Endodermal cell (in vitro differentiated cells): ENCODE measurements at regions not wholly inside any gene's neighbourhood (a gene's known extent, or its start where the extent isn't known, plus 50 kb on each side); places are given as distances from the start of the nearest gene placed in this dataset.

Experiments used
- DNase-seq: peaks from one replicate; pipeline ENCODE4 v3.0.0-alpha.2; 2017
- H3K27ac ChIP-seq: 2 replicates; pipeline ENCODE4 v1.5.1; 2013; ENCODE audit warnings: mild to moderate bottlenecking, low read depth, low read length, moderate library complexity
- H3K27me3 ChIP-seq: 2 replicates; pipeline ENCODE4 v1.6.1; 2013; ENCODE audit warnings: mild to moderate bottlenecking, low read length, moderate library complexity; ENCODE audit not compliant: insufficient read depth, control insufficient read depth, poor library complexity, severe bottlenecking
- H3K36me3 ChIP-seq: 2 replicates; pipeline ENCODE4 v1.7.0; 2013; ENCODE audit warnings: mild to moderate bottlenecking, low read length, moderate library complexity; ENCODE audit not compliant: control insufficient read depth, insufficient read depth
- H3K4me1 ChIP-seq: one replicate; pipeline ENCODE4 v1.7.0; 2013; ENCODE audit warnings: low read length; ENCODE audit not compliant: control insufficient read depth, insufficient read depth
- H3K4me3 ChIP-seq: 2 replicates; pipeline ENCODE4 v1.5.1; 2013; ENCODE audit warnings: mild to moderate bottlenecking, low read length, moderate library complexity
- H3K9ac ChIP-seq: 2 replicates; pipeline ENCODE4 v1.6.1; 2013; ENCODE audit warnings: mild to moderate bottlenecking, low read length, moderate library complexity; ENCODE audit not compliant: poor library complexity, severe bottlenecking; ENCODE audit errors: extremely low read depth
- H3K9me3 ChIP-seq: 2 replicates; pipeline ENCODE4 v1.6.1; 2013; ENCODE audit warnings: mild to moderate bottlenecking, low read length, moderate library complexity; ENCODE audit not compliant: control insufficient read depth
- H3K27ac Mint-ChIP-seq: 2 replicates; pipeline ENCODE4 v1.8.0; 2020; ENCODE audit warnings: mixed read lengths
- H3K27me3 Mint-ChIP-seq: 2 replicates; pipeline ENCODE4 v1.8.0; 2021; ENCODE audit warnings: mild to moderate bottlenecking, mixed read lengths; ENCODE audit not compliant: insufficient read depth
- H3K36me3 Mint-ChIP-seq: 2 replicates; pipeline ENCODE4 v1.8.0; 2020; ENCODE audit warnings: low read depth, mixed read lengths
- H3K4me1 Mint-ChIP-seq: 2 replicates; pipeline ENCODE4 v1.8.0; 2020; ENCODE audit warnings: mixed read lengths
- H3K4me3 Mint-ChIP-seq: 2 replicates; pipeline ENCODE4 v1.8.0; 2020; ENCODE audit warnings: mild to moderate bottlenecking, moderate library complexity, mixed read lengths
- H3K9me3 Mint-ChIP-seq: 2 replicates; pipeline ENCODE4 v1.8.0; 2020; ENCODE audit warnings: mild to moderate bottlenecking, mixed read lengths
- WGBS, 2 experiments: methylation state at CpG; one replicate each; pipeline versions ENCODE4 v1.1.5 to v1.1.7; 2013; ENCODE audit warnings: missing lambda C conversion rate in 2 of 2, mixed read lengths in 1 of 2; ENCODE audit not compliant: insufficient coverage in 1 of 2, insufficient read length in 1 of 2; 5-methylcytosine and 5-hydroxymethylcytosine counted together
- TF ChIP-seq, protein P1 (sequence below): fragments of 200-600 bp; sonication (generic); conservative IDR thresholded peaks from 2 replicates; pipeline ENCODE4 v1.5.0; 2021; ENCODE audit warnings: antibody characterized with exemption, mild to moderate bottlenecking

GRCh38 chr2:15846626-15847025, 93.7 kb upstream of the MYCN start:
- Histone ChIP-seq H3K9me3 (no peaks in the 10 kb centered on the region), H3K36me3 (no peaks in the 10 kb centered on the region), H3K9ac (no peak overlapping the region), H3K4me1 (no peaks in the 10 kb centered on the region), H3K27me3 (no peaks in the 10 kb centered on the region), H3K27ac (no peak overlapping the region), H3K4me3 (no peak overlapping the region)
- Mint-ChIP-seq H3K27me3 (peaks cover 3% of the 10 kb centered on the region), H3K4me3 (no peak overlapping the region), H3K27ac (no peak overlapping the region), H3K36me3 (no peaks in the 10 kb centered on the region), H3K9me3 (peaks cover 6% of the 10 kb centered on the region), H3K4me1 (no peaks in the 10 kb centered on the region)
- TF ChIP-seq, protein P1, sequence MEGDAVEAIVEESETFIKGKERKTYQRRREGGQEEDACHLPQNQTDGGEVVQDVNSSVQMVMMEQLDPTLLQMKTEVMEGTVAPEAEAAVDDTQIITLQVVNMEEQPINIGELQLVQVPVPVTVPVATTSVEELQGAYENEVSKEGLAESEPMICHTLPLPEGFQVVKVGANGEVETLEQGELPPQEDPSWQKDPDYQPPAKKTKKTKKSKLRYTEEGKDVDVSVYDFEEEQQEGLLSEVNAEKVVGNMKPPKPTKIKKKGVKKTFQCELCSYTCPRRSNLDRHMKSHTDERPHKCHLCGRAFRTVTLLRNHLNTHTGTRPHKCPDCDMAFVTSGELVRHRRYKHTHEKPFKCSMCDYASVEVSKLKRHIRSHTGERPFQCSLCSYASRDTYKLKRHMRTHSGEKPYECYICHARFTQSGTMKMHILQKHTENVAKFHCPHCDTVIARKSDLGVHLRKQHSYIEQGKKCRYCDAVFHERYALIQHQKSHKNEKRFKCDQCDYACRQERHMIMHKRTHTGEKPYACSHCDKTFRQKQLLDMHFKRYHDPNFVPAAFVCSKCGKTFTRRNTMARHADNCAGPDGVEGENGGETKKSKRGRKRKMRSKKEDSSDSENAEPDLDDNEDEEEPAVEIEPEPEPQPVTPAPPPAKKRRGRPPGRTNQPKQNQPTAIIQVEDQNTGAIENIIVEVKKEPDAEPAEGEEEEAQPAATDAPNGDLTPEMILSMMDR, result no peak
- WGBS, 2 experiments, result 95 to 100% methylated on average over 5 to 8 of the region's 8 CpGs
- no peak for DNase-seq

DNA sequence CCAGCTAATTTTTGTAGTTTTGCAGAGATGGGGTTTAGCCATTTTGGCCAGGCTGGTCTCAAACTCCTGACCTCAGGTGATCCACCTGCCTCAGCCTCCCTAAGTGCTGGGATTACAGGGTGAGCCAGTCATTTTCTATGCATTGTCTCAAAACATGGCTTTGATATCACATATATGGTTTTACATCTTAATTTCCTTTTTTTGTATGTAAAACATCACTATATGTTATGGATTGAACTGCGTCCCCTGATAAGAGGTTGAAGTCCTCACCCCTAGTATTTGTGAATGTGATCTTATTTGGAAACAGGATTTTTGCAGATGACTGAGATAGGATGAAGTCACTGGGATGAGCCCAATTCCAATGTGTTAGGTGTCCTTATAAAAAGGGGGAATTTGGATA, 89.8 kb upstream of the MYCN start:
- peaks cover 3% of the 10 kb centered on the region for H3K27me3 Mint-ChIP-seq

GRCh38 chr2:15851076-15851693, 89.2 kb upstream of the MYCN start:
- H3K36me3 ChIP-seq, result no peaks in the 10 kb centered on the region
- Mint-ChIP-seq H3K4me3 (no peak overlapping the region), H3K36me3 (no peaks in the 10 kb centered on the region), H3K9me3 (peaks cover 6% of the 10 kb centered on the region), H3K4me1 (no peaks in the 10 kb centered on the region), H3K27ac (no peak overlapping the region), H3K27me3 (peaks cover 3% of the 10 kb centered on the region)
- H3K9me3 ChIP-seq, result no peaks in the 10 kb centered on the region
- no peak overlapping the region for H3K4me3 ChIP-seq
- no peaks in the 10 kb centered on the region for H3K4me1 ChIP-seq
- no peaks in the 10 kb centered on the region for H3K27me3 ChIP-seq
- H3K9ac ChIP-seq, result no peak overlapping the region
- DNase-seq, result no peak
- no peak overlapping the region for H3K27ac ChIP-seq
- TF ChIP-seq, protein P1, result no peak
- 96 to 98% methylated on average over 5 to 10 of the region's 10 CpGs for WGBS, 2 experiments

More for the DNA sequence above, 89.8 kb upstream of the MYCN start:
- H3K4me3 ChIP-seq, result no peak overlapping the region
- H3K27me3 ChIP-seq, result no peaks in the 10 kb centered on the region
- H3K27ac ChIP-seq, result no peak overlapping the region
- no peaks in the 10 kb centered on the region for H3K36me3 ChIP-seq
- Mint-ChIP-seq H3K9me3 (peaks cover 6% of the 10 kb centered on the region), H3K27ac (no peak overlapping the region), H3K4me3 (no peak overlapping the region), H3K36me3 (no peaks in the 10 kb centered on the region), H3K4me1 (no peaks in the 10 kb centered on the region)
- 96% methylated on average over 1 of the region's 1 CpG; no CpG with 5 or more reads in 1 of the 2 experiments for WGBS, 2 experiments
- H3K4me1 ChIP-seq, result no peaks in the 10 kb centered on the region
- no peaks in the 10 kb centered on the region for H3K9me3 ChIP-seq
- TF ChIP-seq, protein P1, result no peak
- DNase-seq, result no peak
- no peak overlapping the region for H3K9ac ChIP-seq
